ENCODE measurements at regions not wholly inside any gene's neighbourhood (a gene's known extent, or its start where the extent isn't known, plus 50 kb on each side); places are given as distances from the start of the nearest gene placed in this dataset.
"Not testable (repeated sequence)": the region's sequence is repeated elsewhere in the genome, so short reads cannot be mapped to it uniquely, and the experiment has no call there.

DNA sequence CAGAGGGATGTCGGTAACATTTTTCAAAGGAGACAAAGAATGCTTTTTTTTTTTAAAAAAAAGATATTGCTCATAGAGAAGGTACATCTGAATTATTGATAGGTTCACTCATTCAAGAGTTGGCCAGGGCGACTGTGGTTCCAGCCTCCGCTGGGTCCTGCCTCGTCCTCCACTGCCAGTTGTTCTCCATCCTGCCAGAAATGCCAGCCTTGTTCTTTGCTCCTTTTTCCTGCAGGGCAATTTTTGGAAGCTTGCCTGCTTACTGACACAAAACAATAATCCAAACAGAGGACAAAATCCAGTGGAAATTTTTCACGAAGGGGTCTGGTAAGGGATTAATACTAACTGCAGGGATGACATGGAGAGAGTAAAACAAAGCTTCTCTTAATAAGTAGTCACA, 1113.0 kb downstream of the CBLN2 start:
- ATAC-seq (replicated peaks): no peak

DNA sequence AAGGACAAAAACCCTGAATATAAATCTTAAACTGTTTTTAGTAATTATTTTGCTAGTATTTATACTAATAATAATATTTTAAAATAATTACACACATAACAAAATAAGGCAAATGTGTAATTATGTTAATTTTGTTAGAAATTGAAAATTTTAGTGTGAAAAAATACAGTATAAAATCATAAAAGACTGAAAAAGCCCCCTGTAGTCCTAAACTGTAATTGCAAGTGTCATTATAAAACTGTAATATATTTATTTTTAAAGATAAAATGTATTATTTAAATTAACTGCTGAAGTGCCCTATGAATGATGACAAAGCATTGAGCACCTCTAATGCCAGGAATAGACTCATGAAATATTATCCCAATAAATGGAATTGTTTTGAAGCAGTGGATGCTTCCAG, 1117.7 kb downstream of the CBLN2 start:
- ATAC-seq (replicated peaks): no peak
- no peaks in the 10 kb centered on the region for H3K36me3 Mint-ChIP-seq (ENCODE audit: low read depth)
- H3K4me1 Mint-ChIP-seq: no peaks in the 10 kb centered on the region
- H3K9me3 Mint-ChIP-seq: peaks cover 3% of the 10 kb centered on the region
- H3K27me3 Mint-ChIP-seq: no peaks in the 10 kb centered on the region
- no peak overlapping the region for H3K27ac Mint-ChIP-seq
- no peak overlapping the region for H3K4me3 Mint-ChIP-seq

More for the DNA sequence above, 1113.0 kb downstream of the CBLN2 start:
- Mint-ChIP-seq H3K36me3 (ENCODE audit: low read depth) (no peaks in the 10 kb centered on the region), H3K27ac (no peak overlapping the region), H3K27me3 (no peaks in the 10 kb centered on the region), H3K9me3 (no peaks in the 10 kb centered on the region), H3K4me3 (no peak overlapping the region), H3K4me1 (no peaks in the 10 kb centered on the region)

DNA sequence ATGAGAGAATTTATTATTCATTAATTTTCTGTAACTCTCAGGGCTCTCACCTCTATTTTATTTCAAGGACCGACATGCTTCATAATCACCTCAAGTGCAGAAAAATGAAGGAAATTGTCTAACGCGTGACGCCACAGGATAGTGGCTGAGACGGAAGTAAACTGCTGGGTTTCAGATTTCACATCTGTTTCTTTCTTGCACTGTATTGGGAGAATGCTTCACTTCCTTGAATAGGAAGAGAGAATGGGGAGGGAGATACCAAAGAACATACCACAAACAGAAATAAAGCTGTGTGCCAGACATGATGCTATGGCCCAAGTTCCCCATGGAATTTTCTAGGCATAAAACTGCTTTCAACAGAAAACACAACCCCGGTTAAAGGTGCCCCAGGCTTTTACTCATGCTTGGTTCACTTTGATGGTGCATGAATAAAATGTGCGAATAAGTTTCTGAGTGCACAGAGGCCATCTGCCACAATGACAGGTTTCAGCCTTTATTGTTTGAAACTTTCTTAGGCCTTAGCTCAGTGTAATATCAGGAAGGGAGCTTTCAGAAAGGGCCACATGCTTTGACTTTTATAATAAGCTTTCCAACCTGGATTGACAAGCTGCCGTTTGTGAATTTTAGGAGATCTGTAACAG, 1116.4 kb downstream of the SOCS6 start:
- H3K27me3 Mint-ChIP-seq: no peaks in the 10 kb centered on the region
- no peaks in the 10 kb centered on the region for H3K4me1 Mint-ChIP-seq
- ATAC-seq (replicated peaks): no peak
- no peaks in the 10 kb centered on the region for H3K36me3 Mint-ChIP-seq (ENCODE audit: low read depth)
- no peak overlapping the region for H3K27ac Mint-ChIP-seq
- no peaks in the 10 kb centered on the region for H3K9me3 Mint-ChIP-seq
- no peak overlapping the region for H3K4me3 Mint-ChIP-seq

DNA sequence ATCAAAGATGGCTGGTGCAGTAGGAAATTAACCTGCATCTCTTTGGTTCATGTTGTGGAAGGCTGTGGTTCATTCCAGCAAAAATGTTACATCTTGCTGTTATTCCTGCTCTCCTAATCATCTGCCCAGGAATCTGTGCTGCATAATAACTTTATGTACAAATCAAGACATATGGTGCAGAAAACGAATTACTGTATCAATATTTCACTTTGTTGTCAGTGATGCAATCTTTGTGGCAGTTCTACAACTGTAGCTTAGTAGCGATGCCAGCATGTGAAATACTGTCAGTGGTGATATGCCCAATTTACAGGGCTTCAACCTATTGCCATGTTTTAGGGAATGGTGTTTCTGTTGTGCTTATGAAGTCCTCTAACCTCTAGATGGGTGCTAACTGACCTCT, 1114.7 kb downstream of the SOCS6 start:
- no peak overlapping the region for H3K4me3 Mint-ChIP-seq
- no peaks in the 10 kb centered on the region for H3K9me3 Mint-ChIP-seq
- no peaks in the 10 kb centered on the region for H3K27me3 Mint-ChIP-seq
- ATAC-seq (replicated peaks): no peak
- H3K27ac Mint-ChIP-seq: no peak overlapping the region
- H3K4me1 Mint-ChIP-seq: no peaks in the 10 kb centered on the region
- no peaks in the 10 kb centered on the region for H3K36me3 Mint-ChIP-seq (ENCODE audit: low read depth)

DNA sequence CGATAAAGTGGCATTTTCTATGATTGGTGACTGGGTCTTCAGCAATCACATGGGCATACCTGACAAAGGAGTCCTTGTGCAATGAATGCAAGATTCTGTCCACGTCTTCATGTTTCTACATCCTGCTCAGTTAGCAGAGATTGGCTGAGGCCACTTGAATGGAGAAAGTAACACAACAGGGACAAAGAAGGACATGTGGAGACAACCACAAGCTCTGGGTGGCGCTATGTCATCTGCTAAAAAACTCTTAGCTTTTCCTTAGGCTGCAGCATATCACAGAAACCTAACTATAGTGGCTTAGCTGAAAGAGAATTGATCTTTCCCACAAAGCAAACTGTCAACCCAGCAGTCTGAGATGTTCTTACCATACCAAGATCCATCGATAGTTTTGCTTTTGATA, 1109.7 kb downstream of the SOCS6 start:
- Mint-ChIP-seq H3K36me3 (ENCODE audit: low read depth) (no peaks in the 10 kb centered on the region), H3K27me3 (no peaks in the 10 kb centered on the region), H3K4me3 (no peak overlapping the region), H3K4me1 (no peaks in the 10 kb centered on the region), H3K9me3 (peaks cover 4% of the 10 kb centered on the region), H3K27ac (no peak overlapping the region)
- ATAC-seq (replicated peaks): no peak

DNA sequence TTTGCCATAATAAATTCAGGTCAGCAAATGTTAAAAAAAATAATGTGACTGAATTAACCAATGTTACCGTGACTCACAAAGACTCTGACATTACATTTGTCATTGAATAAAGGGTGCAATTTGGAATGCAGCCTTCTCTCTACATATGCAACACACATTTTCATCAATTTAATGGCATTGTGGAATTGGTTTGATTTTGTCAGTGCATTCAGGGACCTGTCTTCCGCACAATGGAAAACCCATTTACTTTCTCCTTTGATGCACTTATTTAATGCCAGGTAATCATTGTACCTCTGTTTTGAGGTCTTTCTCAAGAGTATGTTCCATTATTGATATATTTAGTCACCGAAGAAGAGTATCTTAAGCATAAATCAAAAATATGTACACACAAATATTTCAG, 1099.3 kb downstream of the SOCS6 start:
- Mint-ChIP-seq H3K27ac (no peak overlapping the region), H3K36me3 (ENCODE audit: low read depth) (no peaks in the 10 kb centered on the region), H3K4me1 (no peaks in the 10 kb centered on the region), H3K4me3 (no peak overlapping the region), H3K9me3 (no peaks in the 10 kb centered on the region), H3K27me3 (no peaks in the 10 kb centered on the region)
- no peak for ATAC-seq (replicated peaks)

DNA sequence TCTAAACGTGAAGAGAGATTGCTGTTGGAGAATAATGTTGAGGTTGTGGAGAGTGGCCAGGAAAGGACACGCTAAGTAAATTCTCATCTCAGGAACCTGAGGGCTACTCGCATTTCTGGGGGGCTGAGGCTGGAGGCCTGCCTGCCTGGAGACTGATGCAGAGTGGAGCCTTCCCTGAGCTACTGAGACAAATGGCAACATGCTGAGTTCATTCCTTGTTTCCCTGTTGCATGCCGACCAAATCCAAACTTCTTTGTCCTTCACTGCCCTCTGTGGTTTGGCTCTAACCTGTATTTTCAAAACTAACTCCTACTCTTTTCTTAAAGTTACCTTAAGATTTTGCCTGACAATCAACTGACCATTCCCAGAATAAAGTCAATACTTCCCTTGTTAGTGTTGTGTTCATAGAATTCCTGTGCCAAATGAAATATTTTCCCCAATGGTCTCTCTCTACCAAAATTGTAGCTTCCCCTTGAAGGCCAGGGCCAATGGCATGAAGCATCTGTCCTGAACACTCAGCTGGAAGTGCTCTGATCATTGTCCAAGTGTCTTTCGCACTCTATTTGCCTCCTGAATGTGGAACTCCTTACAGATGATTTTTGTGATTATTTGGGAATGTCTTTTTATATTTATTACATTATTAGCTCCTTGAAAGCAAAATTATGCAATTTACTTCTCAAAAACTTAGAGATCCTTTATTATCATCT, 1085.6 kb downstream of the SOCS6 start:
- no peak for ATAC-seq (replicated peaks)
- Mint-ChIP-seq H3K36me3 (ENCODE audit: low read depth) (no peaks in the 10 kb centered on the region), H3K9me3 (peaks cover 4% of the 10 kb centered on the region), H3K4me3 (no peak overlapping the region), H3K27ac (no peak overlapping the region), H3K4me1 (no peaks in the 10 kb centered on the region), H3K27me3 (no peaks in the 10 kb centered on the region)

DNA sequence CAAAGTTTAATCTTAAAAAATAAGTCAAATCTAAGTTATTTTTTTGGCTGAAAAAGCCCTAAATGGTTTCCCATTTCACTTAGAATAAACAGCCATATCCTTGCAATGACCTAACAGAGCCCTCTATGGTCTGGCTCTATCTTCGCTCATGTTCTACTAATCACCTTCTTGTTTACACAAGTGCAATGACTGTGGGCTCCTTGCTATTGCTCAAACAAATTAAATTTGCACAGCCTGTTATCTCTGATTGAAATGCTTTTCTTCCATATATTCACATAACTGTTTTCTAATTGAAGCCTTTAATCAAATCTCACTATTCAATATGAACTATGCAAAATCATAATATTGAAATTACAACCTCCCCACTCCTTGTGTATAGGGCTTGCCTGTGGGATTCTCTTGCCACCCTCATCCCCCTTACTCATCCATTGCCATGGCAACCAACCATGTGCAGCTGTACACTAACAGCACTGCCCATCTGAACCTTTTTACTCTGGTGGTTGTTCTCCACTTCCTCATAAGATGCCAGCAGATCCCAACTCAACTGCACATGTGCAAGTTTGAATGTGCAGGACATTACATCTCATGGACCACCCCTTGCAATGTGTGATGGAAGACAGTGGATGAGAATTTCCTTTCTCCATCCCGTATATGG, 1083.2 kb downstream of the SOCS6 start:
- no peak for ATAC-seq (replicated peaks)
- Mint-ChIP-seq H3K27me3 (no peaks in the 10 kb centered on the region), H3K4me1 (no peaks in the 10 kb centered on the region), H3K27ac (no peak overlapping the region), H3K9me3 (peaks cover 7% of the 10 kb centered on the region), H3K36me3 (ENCODE audit: low read depth) (no peaks in the 10 kb centered on the region), H3K4me3 (no peak overlapping the region)

DNA sequence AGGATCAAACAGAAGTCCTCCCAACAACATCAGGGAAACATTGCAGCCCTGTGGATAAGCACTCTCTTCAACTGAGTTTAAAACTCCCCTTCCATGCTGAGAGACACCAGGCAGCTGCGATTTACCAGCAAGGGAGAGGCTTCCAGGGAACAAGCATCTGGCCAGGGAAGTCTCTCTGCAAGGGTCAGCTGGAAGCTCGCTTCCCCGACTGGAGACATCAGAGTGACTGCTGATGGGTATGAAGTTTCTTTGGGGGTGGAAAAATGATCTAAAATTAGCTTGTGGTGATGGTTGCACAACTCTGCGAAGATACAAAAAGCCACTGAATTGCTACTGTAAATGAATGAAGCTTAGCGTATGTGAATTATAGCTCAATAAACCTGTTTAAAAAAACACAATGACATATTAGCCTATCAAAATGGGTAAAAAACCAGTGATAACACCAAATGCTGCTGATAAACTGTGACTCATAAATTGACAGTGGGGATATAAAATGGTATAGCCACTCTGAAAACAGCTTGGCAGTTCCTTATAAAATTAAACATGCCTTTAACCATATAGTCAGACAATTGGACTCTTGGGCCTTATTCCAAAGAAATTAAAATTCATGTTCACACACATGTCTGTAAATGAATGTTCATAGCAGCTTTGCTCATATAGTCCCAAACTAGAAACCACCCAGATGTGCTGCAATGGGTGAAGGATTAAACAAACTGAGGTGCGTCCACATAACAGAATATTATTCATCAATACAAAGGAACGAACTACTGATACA, 1082.0 kb downstream of the SOCS6 start:
- no peaks in the 10 kb centered on the region for H3K4me1 Mint-ChIP-seq
- H3K9me3 Mint-ChIP-seq: peaks cover 16% of the 10 kb centered on the region
- no peaks in the 10 kb centered on the region for H3K36me3 Mint-ChIP-seq (ENCODE audit: low read depth)
- no peak for ATAC-seq (replicated peaks)
- H3K4me3 Mint-ChIP-seq: no peak overlapping the region
- H3K27me3 Mint-ChIP-seq: no peaks in the 10 kb centered on the region
- no peak overlapping the region for H3K27ac Mint-ChIP-seq

DNA sequence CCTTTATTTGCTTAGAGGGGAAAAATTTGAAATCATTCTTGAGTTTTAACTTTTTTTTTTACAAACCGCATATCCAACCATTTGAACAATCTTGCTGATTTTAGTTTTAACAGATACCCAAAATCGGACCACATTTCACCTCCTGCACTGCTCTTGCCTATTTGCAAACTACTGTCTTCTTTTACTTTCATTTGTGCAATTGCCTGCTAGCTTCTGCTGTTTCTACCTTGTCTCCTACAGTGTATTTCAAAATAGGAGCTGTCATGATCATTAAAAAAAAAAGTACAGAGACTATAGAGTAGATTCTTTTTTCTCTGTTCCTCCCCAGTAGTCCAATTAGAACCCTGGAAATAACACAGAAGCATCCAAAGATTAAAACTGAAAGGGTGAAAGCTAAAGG, 1081.2 kb downstream of the SOCS6 start:
- peaks cover 16% of the 10 kb centered on the region for H3K9me3 Mint-ChIP-seq
- no peaks in the 10 kb centered on the region for H3K27me3 Mint-ChIP-seq
- no peaks in the 10 kb centered on the region for H3K4me1 Mint-ChIP-seq
- no peaks in the 10 kb centered on the region for H3K36me3 Mint-ChIP-seq (ENCODE audit: low read depth)
- no peak for ATAC-seq (replicated peaks)
- H3K27ac Mint-ChIP-seq: no peak overlapping the region
- no peak overlapping the region for H3K4me3 Mint-ChIP-seq

DNA sequence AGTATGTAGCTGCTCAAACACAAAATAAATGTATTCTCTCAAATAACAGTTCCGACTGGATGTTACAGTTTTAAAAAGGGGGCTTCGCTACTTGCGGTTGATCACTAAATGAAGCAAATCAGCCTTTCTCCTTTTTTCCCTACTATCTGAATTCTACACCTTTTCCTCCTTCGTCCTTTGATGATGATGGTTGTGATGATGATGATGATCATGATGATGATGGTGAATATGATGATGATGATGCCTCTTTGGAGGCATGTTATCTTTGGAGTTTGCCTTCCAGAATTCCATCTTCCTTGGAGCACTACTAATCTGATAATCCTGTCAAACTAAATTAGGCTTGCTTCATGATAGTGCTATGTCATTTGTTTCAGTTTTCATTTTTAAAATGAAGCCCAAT, 1073.3 kb downstream of the SOCS6 start:
- Mint-ChIP-seq H3K36me3 (ENCODE audit: low read depth) (no peaks in the 10 kb centered on the region), H3K27ac (no peak overlapping the region), H3K4me1 (no peaks in the 10 kb centered on the region), H3K9me3 (peaks cover 17% of the 10 kb centered on the region), H3K27me3 (peaks cover 3% of the 10 kb centered on the region), H3K4me3 (no peak overlapping the region)
- ATAC-seq (replicated peaks): no peak

DNA sequence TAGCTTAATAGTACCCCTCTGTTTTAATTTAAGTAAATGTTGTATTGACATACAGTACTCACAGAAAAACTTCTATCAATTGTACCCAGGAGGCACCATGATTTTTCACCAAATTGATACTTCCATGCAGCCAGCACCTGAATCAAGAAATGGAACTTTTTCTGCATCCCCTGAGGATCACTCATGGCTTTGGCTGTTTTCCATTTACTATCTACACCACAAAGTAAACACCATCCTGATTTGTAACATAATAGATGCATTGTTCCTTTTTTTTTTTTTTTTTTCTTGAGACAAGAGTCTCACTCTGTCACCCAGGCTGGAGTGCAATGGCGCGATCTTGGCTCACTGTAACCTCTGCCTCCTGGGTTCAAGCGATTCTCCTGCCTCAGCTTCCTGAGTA, 1066.8 kb downstream of the SOCS6 start:
- not testable (repeated sequence) for H3K27ac Mint-ChIP-seq

DNA sequence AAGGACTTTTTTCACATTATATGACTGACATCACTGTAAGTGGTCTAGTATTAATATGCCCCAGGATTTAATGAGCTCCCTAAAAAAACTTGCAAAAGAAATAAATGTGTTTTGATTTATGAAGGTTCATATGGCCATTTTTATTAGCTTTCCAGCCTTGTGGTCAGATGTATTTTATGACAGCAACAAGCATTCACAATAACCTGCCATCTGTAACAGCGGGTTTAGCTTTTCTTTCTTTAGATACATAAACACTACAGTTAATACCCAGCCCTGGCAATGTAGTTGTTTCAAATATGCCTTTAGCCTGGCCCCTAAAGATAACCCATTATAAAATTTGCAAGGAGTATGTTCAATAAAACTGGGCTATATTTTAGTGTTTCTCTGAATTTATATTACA, 1063.8 kb downstream of the SOCS6 start:
- H3K4me1 Mint-ChIP-seq: no peaks in the 10 kb centered on the region
- H3K27ac Mint-ChIP-seq: no peak overlapping the region
- no peaks in the 10 kb centered on the region for H3K9me3 Mint-ChIP-seq
- H3K27me3 Mint-ChIP-seq: no peaks in the 10 kb centered on the region
- ATAC-seq (replicated peaks): no peak
- no peaks in the 10 kb centered on the region for H3K36me3 Mint-ChIP-seq (ENCODE audit: low read depth)
- no peak overlapping the region for H3K4me3 Mint-ChIP-seq

More for the DNA sequence above, 1066.8 kb downstream of the SOCS6 start:
- not testable (repeated sequence) for H3K4me1 Mint-ChIP-seq; H3K36me3 Mint-ChIP-seq (ENCODE audit: low read depth); ATAC-seq (replicated peaks); H3K4me3 Mint-ChIP-seq; H3K9me3 Mint-ChIP-seq; H3K27me3 Mint-ChIP-seq

DNA sequence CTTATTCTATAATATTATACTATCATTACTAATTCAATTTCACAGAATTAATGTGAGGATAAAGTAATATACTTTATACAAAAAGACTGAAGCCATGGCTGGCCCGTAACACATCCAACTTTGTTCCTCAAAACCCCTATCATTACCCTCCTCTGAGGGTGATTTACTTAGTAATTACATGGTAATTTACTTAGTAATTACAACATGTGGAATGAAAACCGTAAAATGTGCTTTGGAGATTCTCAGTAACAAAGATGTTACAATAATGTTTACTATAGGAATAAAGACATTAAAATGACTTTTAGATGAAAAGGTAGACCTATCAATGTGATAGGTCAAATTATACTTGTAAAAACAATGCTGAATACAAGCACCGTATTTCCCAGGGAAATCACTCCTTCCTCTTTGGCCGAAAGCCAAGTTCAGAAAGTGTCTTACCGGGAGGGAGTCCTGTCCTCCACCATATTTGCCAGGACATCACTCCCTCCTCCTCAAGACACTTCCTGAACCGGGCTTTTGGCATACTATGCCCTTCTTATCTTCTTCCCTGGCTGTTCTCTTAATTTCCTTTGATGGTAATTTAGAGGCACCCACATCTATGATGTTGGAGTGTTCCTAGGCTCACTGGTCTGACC, 1047.8 kb downstream of the SOCS6 start:
- Mint-ChIP-seq H3K4me3 (no peak overlapping the region), H3K27ac (no peak overlapping the region), H3K36me3 (ENCODE audit: low read depth) (no peaks in the 10 kb centered on the region), H3K9me3 (no peaks in the 10 kb centered on the region), H3K4me1 (no peaks in the 10 kb centered on the region), H3K27me3 (no peaks in the 10 kb centered on the region)
- no peak for ATAC-seq (replicated peaks)

Data from activated T-helper 17 cell treated with anti-CD3 and anti-CD28 coated beads, Interleukin-2, amount 50 U/mL, for 72 hours (primary cell).